HepG2 (cell line): ENCODE measurements at regions not wholly inside any gene's neighbourhood (a gene's known extent, or its start where the extent isn't known, plus 50 kb on each side); places are given as distances from the start of the nearest gene placed in this dataset.

ENCODE experiments used
- ATAC-seq: fragments of 200-7000 bp; cut with Tn5 transposase; 3 replicates; pipeline ENCODE4 v1.9.1; 2020; ENCODE audit warnings: mild to moderate bottlenecking, moderate library complexity
- BruUV-seq: library from RNA; stranded (reverse); fragments of 400-500 nt; replicated peaks from 2 replicates; lab custom pipeline; 2021; lab: Mats Ljungman, UMichigan
- CTCF ChIA-PET: fragments of 300-600 bp; formaldehyde crosslinking; extraction: SDS; loops from one replicate; lab custom pipeline; 2021; ENCODE audit warnings: low total read pairs, inconsistent platforms, low intra/inter-chr PET ratio; lab: Yijun Ruan, JAX
- POLR2A ChIA-PET: fragments of 350-600 bp; sonication (Branson Sonifier 250); formaldehyde crosslinking; loops from one replicate; lab custom pipeline; 2020; ENCODE audit warnings: antibody characterized with exemption, inconsistent platforms; lab: Yijun Ruan, JAX
- DNase-seq: peaks from one replicate; pipeline ENCODE4 v3.0.0-alpha.2; 2015; ENCODE audit warnings: low spot score
- FAIRE-seq: peaks from 3 replicates; lab custom pipeline; 2011; peaks lifted over from hg19 to GRCh38; lab: Jason Lieb, UNC
- H2AFZ ChIP-seq: one replicate; pipeline ENCODE4 v1.6.1; 2011; ENCODE audit warnings: low read length, inconsistent platforms
- H3K27ac ChIP-seq: fragments of 300-600 bp; 3 replicates; pipeline ENCODE4 v1.8.0; 2011; ENCODE audit warnings: mixed run types, mild to moderate bottlenecking, mixed read lengths, low read length, inconsistent platforms; ENCODE audit not compliant: insufficient read depth; ENCODE audit errors: extremely low read length
- H3K27me3 ChIP-seq, 2 experiments: fragments of 200-600 bp in 1 of 2; 2 replicates in 1 of 2; 3 replicates in 1 of 2; pipeline versions ENCODE4 v1.6.0 to v1.8.0; 2011; ENCODE audit warnings: low read length in 2 of 2, mild to moderate bottlenecking in 2 of 2, moderate library complexity in 2 of 2, inconsistent platforms in 1 of 2; ENCODE audit not compliant: insufficient read depth in 2 of 2, control insufficient read depth in 1 of 2
- H3K36me3 ChIP-seq, 2 experiments: fragments of 200-600 bp in 1 of 2; replicated peaks in 1 of 2; 2 replicates in 1 of 2; 3 replicates in 1 of 2; pipeline versions ENCODE4 v1.5.1 to v1.8.0; 2011; ENCODE audit warnings: low read length in 2 of 2, inconsistent platforms in 1 of 2; ENCODE audit not compliant: insufficient read depth in 2 of 2, control insufficient read depth in 1 of 2
- H3K4me1 ChIP-seq: 2 replicates; pipeline ENCODE4 v1.5.1; 2012; ENCODE audit warnings: low read length, inconsistent platforms; ENCODE audit not compliant: insufficient read depth
- H3K4me2 ChIP-seq: 2 replicates; pipeline ENCODE4 v1.6.0; 2011; ENCODE audit warnings: low read depth, low read length, inconsistent platforms
- H3K4me3 ChIP-seq, 3 experiments: fragments of 200-600 bp in 1 of 3; sonication (generic), shearing (Covaris generic) in 1 of 3; replicated peaks in 1 of 3; 2 replicates each; pipeline ENCODE4 v1.5.1; 2011 to 2016; ENCODE audit warnings: low read length in 3 of 3, inconsistent platforms in 2 of 3, low read depth in 2 of 3, mild to moderate bottlenecking in 2 of 3, control low read depth in 1 of 3, mixed read lengths in 1 of 3; ENCODE audit not compliant: insufficient read depth in 1 of 3
- H3K79me2 ChIP-seq: one replicate; pipeline ENCODE4 v1.6.1; 2011; ENCODE audit warnings: low read length, inconsistent platforms; ENCODE audit not compliant: insufficient read depth
- H3K9ac ChIP-seq: 2 replicates; pipeline ENCODE4 v1.6.0; 2011; ENCODE audit warnings: mild to moderate bottlenecking, low read depth, low read length, inconsistent platforms; ENCODE audit not compliant: insufficient read depth
- H3K9me3 ChIP-seq: 2 replicates; pipeline ENCODE4 v1.5.1; 2012; ENCODE audit warnings: mild to moderate bottlenecking, low read length
- H4K20me1 ChIP-seq: 2 replicates; pipeline ENCODE4 v1.6.0; 2011; ENCODE audit warnings: inconsistent platforms, mild to moderate bottlenecking, low read length, moderate library complexity; ENCODE audit not compliant: insufficient read depth
- BHLHE40 ChIP-seq: IDR thresholded peaks from 2 replicates; pipeline ENCODE4 v1.6.1; 2011; ENCODE audit warnings: low read length, improper control_type of control experiment
- HNRNPLL ChIP-seq: fragments of 200-400 bp; formaldehyde crosslinking; IDR thresholded peaks from 2 replicates; pipeline ENCODE4 v1.6.1; 2017; ENCODE audit warnings: mild to moderate bottlenecking, low read depth, low read length; ENCODE audit not compliant: poor library complexity, severe bottlenecking
- MBNL3 ChIP-seq: fragments of 250-450 bp; sonication (Bioruptor Pico); conservative IDR thresholded peaks from 2 replicates; pipeline ENCODE4 v1.8.0; 2022; ENCODE audit warnings: mild to moderate bottlenecking, inconsistent platforms
- MLXIP ChIP-seq: sonication (generic); formaldehyde crosslinking; IDR thresholded peaks from 2 replicates; pipeline ENCODE4 v1.9.0; 2021; ENCODE audit warnings: missing genetic modification reagents, borderline replicate concordance
- NKX3-1 ChIP-seq: sonication (generic); formaldehyde crosslinking; IDR thresholded peaks from 2 replicates; pipeline ENCODE4 v1.5.0; 2020; ENCODE audit warnings: missing genetic modification reagents
- PHF5A ChIP-seq: IDR thresholded peaks from one replicate; pipeline ENCODE4 v1.6.1; 2018; ENCODE audit warnings: low read depth, missing genetic modification reagents; ENCODE audit not compliant: unreplicated experiment
- PITX1 ChIP-seq: sonication (generic); formaldehyde crosslinking; IDR thresholded peaks from 2 replicates; pipeline ENCODE4 v1.5.1; 2020; ENCODE audit warnings: mild to moderate bottlenecking, missing genetic modification reagents
- RCOR2 ChIP-seq: IDR thresholded peaks from 2 replicates; pipeline ENCODE4 v1.6.1; 2016; ENCODE audit warnings: missing biosample characterization, missing genetic modification reagents
- TFE3 ChIP-seq: IDR thresholded peaks from 2 replicates; pipeline ENCODE4 v1.6.1; 2016
- ZKSCAN8 ChIP-seq: IDR thresholded peaks from 2 replicates; pipeline ENCODE4 v1.6.1; 2016; ENCODE audit warnings: borderline replicate concordance, missing genetic modification reagents, missing compliant biosample characterization
- ZNF275 ChIP-seq: sonication (generic); formaldehyde crosslinking; IDR thresholded peaks from 2 replicates; pipeline ENCODE4 v1.8.0; 2022; ENCODE audit warnings: missing genetic modification reagents, mild to moderate bottlenecking, inconsistent platforms, borderline replicate concordance
- ZNF564 ChIP-seq: sonication (generic); formaldehyde crosslinking; IDR thresholded peaks from 2 replicates; pipeline ENCODE4 v1.8.1; 2023; ENCODE audit warnings: mild to moderate bottlenecking, missing genetic modification reagents
- ZNF609 ChIP-seq: sonication (generic); formaldehyde crosslinking; IDR thresholded peaks from 2 replicates; pipeline ENCODE4 v1.4.0; 2020; ENCODE audit warnings: mild to moderate bottlenecking, missing genetic modification reagents, borderline replicate concordance
- ZNF839 ChIP-seq: sonication (generic); formaldehyde crosslinking; IDR thresholded peaks from 2 replicates; pipeline ENCODE4 v1.4.0; 2020; ENCODE audit warnings: missing genetic modification reagents, mild to moderate bottlenecking, borderline replicate concordance
- WGBS: methylation state at CpG from one replicate; pipeline ENCODE4 v1.1.6; 2017; ENCODE audit warnings: low lambda C conversion rate; 5-methylcytosine and 5-hydroxymethylcytosine counted together
- in situ Hi-C: cut with HindIII; loops from 2 replicates; pipeline ENCODE4 v1.10.0; 2017; ENCODE audit warnings: low pct_unique_long_range_greater_than_20kb; ENCODE audit not compliant: extremely low pct_ligation_motif_present
- intact Hi-C: fragments of 100-400 bp; cut with micrococcal nuclease; formaldehyde crosslinking; loops from one replicate; pipeline ENCODE4 v1.10.0; 2022; ENCODE audit not compliant: unreplicated experiment

GRCh38 chr18:46315161-46315560 lies 211.0 kb downstream of the HAUS1 start (continued):
- TF ChIP-seq ZNF609 = no peak
- TF ChIP-seq ZNF839 (CRISPR knock-in tag) = no peak
- no peak for TF ChIP-seq MLXIP (CRISPR knock-in tag)
- no peak for TF ChIP-seq PITX1 (CRISPR knock-in tag)
- TF ChIP-seq, all 625 proteins: peak for 0

- no peaks in the 10 kb centered on the region for H3K4me1 ChIP-seq
- no peak for ATAC-seq
- ChIA-PET POLR2A (no interaction called here), CTCF (no interaction called here)
- H3K9ac ChIP-seq = no peak overlapping the region
- no peak overlapping the region for H3K4me3 ChIP-seq
- no peak overlapping the region for H2AFZ ChIP-seq
- intact Hi-C loops (no loop called here), in situ Hi-C loops (no loop called here)
- 6% methylated on average over 3 of the region's 5 CpGs for WGBS
- DNase-seq = no peak
- no peak overlapping the region for H3K4me2 ChIP-seq
- FAIRE-seq = no peak
- peaks cover 3 to 16% of the 10 kb centered on the region in 2 experiments; a peak in 2 of 5 replicates for H3K27me3 ChIP-seq
- no peaks in the 10 kb centered on the region for H3K36me3 ChIP-seq
- H3K79me2 ChIP-seq = no peaks in the 10 kb centered on the region
- no TSS peak for BruUV-seq
- no peaks in the 10 kb centered on the region for H3K9me3 ChIP-seq
- H3K27ac ChIP-seq = no peak overlapping the region
- H4K20me1 ChIP-seq = no peaks in the 10 kb centered on the region
- no peak for TF ChIP-seq ZKSCAN8 (CRISPR knock-in tag)
- no peak for TF ChIP-seq PHF5A (CRISPR knock-in tag)
- no peak for TF ChIP-seq RCOR2 (CRISPR knock-in tag)
- no peak for TF ChIP-seq MBNL3
- no peak for TF ChIP-seq ZNF275 (CRISPR knock-in tag)
- TF ChIP-seq HNRNPLL = no peak
- no peak for TF ChIP-seq ZNF564
- no peak for TF ChIP-seq BHLHE40
- no peak for TF ChIP-seq TFE3 (CRISPR knock-in tag)
- no peak for TF ChIP-seq NKX3-1
Measured at GRCh38 chr18:46318356-46318755, 214.2 kb downstream of the HAUS1 start.
